ENCODE measurements at regions not wholly inside any gene's neighbourhood (a gene's known extent, or its start where the extent isn't known, plus 50 kb on each side); places are given as distances from the start of the nearest gene placed in this dataset.
"Not testable (repeated sequence)": the region's sequence is repeated elsewhere in the genome, so short reads cannot be mapped to it uniquely, and the experiment has no call there.

DNA sequence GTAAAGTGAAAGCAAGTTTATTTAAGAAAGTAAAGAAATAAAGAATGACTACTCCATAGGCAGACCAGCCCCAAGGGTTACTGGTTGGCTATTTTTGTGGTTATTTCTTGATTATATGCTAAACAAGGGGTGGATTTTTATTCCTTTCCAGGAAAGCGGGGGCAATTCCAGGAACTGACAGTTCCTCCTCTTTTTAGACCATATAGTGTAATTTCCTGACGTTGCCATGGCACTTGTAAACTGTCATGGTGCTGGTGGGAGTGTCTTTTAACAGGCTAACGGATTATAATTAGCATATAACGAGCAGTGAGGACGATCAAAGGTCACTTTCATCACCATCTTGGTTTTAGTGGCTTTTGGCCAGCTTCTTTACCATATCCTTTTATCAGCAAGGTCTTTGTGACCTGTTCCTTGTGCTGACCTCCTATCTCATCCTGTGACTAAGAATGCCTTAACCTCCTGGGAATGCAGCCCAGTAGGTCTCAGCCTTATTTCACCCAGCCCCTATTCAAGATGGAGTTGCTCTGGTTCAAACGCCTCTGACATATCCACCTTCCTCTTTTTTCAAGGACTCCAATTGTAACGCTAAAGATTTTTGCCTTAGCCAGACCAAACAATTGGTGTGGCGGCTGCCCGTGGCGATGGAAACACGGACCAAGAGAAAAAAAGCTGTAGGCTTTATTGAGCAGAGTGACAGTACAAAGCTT is 103.8 kb downstream of the FAM72B start:
- not testable (repeated sequence) for H3K9ac ChIP-seq (ENCODE audit: low read depth in 1 of 2, low read length in 2 of 2); H3K27ac ChIP-seq (ENCODE audit: low read depth, low read length); H3K4me3 ChIP-seq (ENCODE audit: low read depth in 1 of 2, low read length in 2 of 2); H3K4me1 ChIP-seq (ENCODE audit: control insufficient read depth in 1 of 2, insufficient read depth in 2 of 2, low read length in 2 of 2); H3K9me3 ChIP-seq (ENCODE audit: control insufficient read depth in 1 of 2, low read length in 2 of 2); H3K36me3 ChIP-seq (ENCODE audit: control insufficient read depth in 1 of 2, insufficient read depth in 2 of 2, low read length in 2 of 2); H3K27me3 ChIP-seq (ENCODE audit: control insufficient read depth in 1 of 2, insufficient read depth in 2 of 2, low read length in 2 of 2)

DNA sequence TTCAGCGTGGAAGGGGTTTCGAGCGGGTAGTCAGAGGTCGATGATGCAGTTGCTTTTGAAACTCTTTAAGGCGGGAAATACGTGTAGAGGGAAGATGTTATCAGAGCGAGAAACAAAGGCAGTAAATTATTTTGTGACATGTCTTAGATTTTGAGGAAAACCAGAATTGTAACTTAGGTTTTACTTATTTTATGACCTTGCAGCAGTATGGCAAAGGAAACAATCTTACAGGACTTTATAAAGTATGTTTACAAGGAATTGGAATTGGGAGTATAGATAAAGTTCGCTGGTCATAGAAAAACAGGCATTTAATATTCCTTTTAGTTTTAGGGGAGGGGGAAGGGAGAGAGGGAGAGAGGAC is 103.3 kb downstream of the FAM72B start:
- not testable (repeated sequence) for H3K4me1 ChIP-seq (ENCODE audit: control insufficient read depth in 1 of 2, insufficient read depth in 2 of 2, low read length in 2 of 2); H3K27me3 ChIP-seq (ENCODE audit: control insufficient read depth in 1 of 2, insufficient read depth in 2 of 2, low read length in 2 of 2); H3K9me3 ChIP-seq (ENCODE audit: control insufficient read depth in 1 of 2, low read length in 2 of 2); H3K9ac ChIP-seq (ENCODE audit: low read depth in 1 of 2, low read length in 2 of 2); H3K4me3 ChIP-seq (ENCODE audit: low read depth in 1 of 2, low read length in 2 of 2); H3K36me3 ChIP-seq (ENCODE audit: control insufficient read depth in 1 of 2, insufficient read depth in 2 of 2, low read length in 2 of 2); H3K27ac ChIP-seq (ENCODE audit: low read depth, low read length)

DNA sequence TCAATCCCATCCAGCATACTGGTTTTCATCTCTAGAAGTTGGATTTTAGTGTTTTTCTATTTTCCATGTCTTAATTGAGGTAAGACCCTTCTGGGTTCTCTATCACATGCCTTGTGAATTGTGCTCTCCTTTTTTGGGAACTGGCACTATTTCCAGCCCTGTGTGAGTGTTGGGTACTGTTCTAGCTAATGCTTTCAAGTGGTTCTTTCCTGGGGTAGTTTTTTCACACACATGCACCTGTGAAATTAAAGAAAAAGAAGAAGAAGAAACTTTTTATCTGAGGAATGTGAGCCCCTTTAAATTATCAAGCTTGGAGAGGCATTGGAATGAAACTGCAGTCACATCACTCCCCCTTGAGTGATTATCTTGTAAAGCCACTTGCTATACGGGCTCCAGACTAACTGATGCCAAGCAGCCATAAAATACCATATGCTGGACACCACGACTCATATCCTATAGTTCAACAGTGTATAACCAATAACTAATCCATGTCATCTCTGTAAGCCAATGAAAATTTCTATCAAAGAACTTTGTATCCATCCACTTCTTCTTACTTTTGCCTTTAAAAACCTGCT is 102.4 kb downstream of the FAM72B start:
- not testable (repeated sequence) for H3K27me3 ChIP-seq (ENCODE audit: control insufficient read depth in 1 of 2, insufficient read depth in 2 of 2, low read length in 2 of 2); H3K36me3 ChIP-seq (ENCODE audit: control insufficient read depth in 1 of 2, insufficient read depth in 2 of 2, low read length in 2 of 2); H3K27ac ChIP-seq (ENCODE audit: low read depth, low read length); H3K9ac ChIP-seq (ENCODE audit: low read depth in 1 of 2, low read length in 2 of 2); H3K9me3 ChIP-seq (ENCODE audit: control insufficient read depth in 1 of 2, low read length in 2 of 2); H3K4me1 ChIP-seq (ENCODE audit: control insufficient read depth in 1 of 2, insufficient read depth in 2 of 2, low read length in 2 of 2); H3K4me3 ChIP-seq (ENCODE audit: low read depth in 1 of 2, low read length in 2 of 2)

- H3K27ac ChIP-seq (ENCODE audit: low read depth, low read length); H3K4me3 ChIP-seq (ENCODE audit: low read depth in 1 of 2, low read length in 2 of 2); H3K27me3 ChIP-seq (ENCODE audit: control insufficient read depth in 1 of 2, insufficient read depth in 2 of 2, low read length in 2 of 2); H3K36me3 ChIP-seq (ENCODE audit: control insufficient read depth in 1 of 2, insufficient read depth in 2 of 2, low read length in 2 of 2); H3K9me3 ChIP-seq (ENCODE audit: control insufficient read depth in 1 of 2, low read length in 2 of 2); H3K9ac ChIP-seq (ENCODE audit: low read depth in 1 of 2, low read length in 2 of 2); H3K4me1 ChIP-seq (ENCODE audit: control insufficient read depth in 1 of 2, insufficient read depth in 2 of 2, low read length in 2 of 2): not testable (repeated sequence)
Observed at GRCh38 chr1:121082995-121083394, 101.1 kb downstream of the FAM72B start.

- not testable (repeated sequence) for H3K27ac ChIP-seq (ENCODE audit: low read depth, low read length)
Observed at GRCh38 chr1:121086249-121086648, 97.9 kb downstream of the FAM72B start.

DNA sequence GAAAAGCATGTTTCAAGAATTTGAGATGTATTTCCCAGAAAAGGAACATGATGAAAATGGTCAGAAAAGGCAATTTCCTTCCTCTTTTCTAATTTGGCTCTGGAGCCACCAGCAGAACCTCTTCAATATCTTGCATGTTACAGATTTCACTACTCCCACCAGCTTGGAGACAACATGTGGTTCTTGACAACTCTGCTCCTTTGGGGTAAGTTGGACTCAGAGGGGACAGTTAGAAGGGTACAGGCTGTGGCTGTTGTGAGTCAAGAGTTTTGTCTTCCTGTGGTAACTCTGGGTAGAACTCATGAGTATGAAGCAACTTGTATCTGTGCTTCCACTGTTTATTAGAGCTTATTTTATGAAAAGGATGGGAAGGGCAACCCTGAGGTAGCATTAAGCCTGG is 96.9 kb downstream of the FAM72B start:
- not testable (repeated sequence) for H3K4me3 ChIP-seq (ENCODE audit: low read depth in 1 of 2, low read length in 2 of 2); H3K4me1 ChIP-seq (ENCODE audit: control insufficient read depth in 1 of 2, insufficient read depth in 2 of 2, low read length in 2 of 2)

More at GRCh38 chr1:121086249-121086648, 97.9 kb downstream of the FAM72B start:
- not testable (repeated sequence) for H3K4me1 ChIP-seq (ENCODE audit: control insufficient read depth in 1 of 2, insufficient read depth in 2 of 2, low read length in 2 of 2); H3K36me3 ChIP-seq (ENCODE audit: control insufficient read depth in 1 of 2, insufficient read depth in 2 of 2, low read length in 2 of 2); H3K27me3 ChIP-seq (ENCODE audit: control insufficient read depth in 1 of 2, insufficient read depth in 2 of 2, low read length in 2 of 2); H3K9ac ChIP-seq (ENCODE audit: low read depth in 1 of 2, low read length in 2 of 2); H3K4me3 ChIP-seq (ENCODE audit: low read depth in 1 of 2, low read length in 2 of 2); H3K9me3 ChIP-seq (ENCODE audit: control insufficient read depth in 1 of 2, low read length in 2 of 2)

DNA sequence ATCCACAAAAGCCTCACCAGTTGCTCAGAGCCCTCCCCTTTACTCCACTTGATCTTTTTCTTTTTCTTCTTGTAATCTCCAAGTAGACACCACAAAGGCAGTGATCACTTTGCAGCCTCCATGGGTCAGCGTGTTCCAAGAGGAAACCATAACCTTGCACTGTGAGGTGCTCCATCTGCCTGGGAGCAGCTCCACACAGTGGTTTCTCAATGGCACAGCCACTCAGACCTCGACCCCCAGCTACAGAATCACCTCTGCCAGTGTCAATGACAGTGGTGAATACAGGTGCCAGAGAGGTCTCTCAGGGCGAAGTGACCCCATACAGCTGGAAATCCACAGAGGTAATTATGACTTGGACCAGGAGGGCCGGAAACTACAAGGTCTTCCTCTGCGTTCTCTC is 95.6 kb downstream of the FAM72B start:
- H3K36me3 ChIP-seq (ENCODE audit: control insufficient read depth in 1 of 2, insufficient read depth in 2 of 2, low read length in 2 of 2); H3K9ac ChIP-seq (ENCODE audit: low read depth in 1 of 2, low read length in 2 of 2); H3K4me3 ChIP-seq (ENCODE audit: low read depth in 1 of 2, low read length in 2 of 2); H3K27me3 ChIP-seq (ENCODE audit: control insufficient read depth in 1 of 2, insufficient read depth in 2 of 2, low read length in 2 of 2); H3K27ac ChIP-seq (ENCODE audit: low read depth, low read length); H3K9me3 ChIP-seq (ENCODE audit: control insufficient read depth in 1 of 2, low read length in 2 of 2); H3K4me1 ChIP-seq (ENCODE audit: control insufficient read depth in 1 of 2, insufficient read depth in 2 of 2, low read length in 2 of 2): not testable (repeated sequence)

More for the DNA sequence above, 96.9 kb downstream of the FAM72B start:
- H3K9ac ChIP-seq (ENCODE audit: low read depth in 1 of 2, low read length in 2 of 2); H3K36me3 ChIP-seq (ENCODE audit: control insufficient read depth in 1 of 2, insufficient read depth in 2 of 2, low read length in 2 of 2); H3K9me3 ChIP-seq (ENCODE audit: control insufficient read depth in 1 of 2, low read length in 2 of 2); H3K27ac ChIP-seq (ENCODE audit: low read depth, low read length); H3K27me3 ChIP-seq (ENCODE audit: control insufficient read depth in 1 of 2, insufficient read depth in 2 of 2, low read length in 2 of 2): not testable (repeated sequence)

DNA sequence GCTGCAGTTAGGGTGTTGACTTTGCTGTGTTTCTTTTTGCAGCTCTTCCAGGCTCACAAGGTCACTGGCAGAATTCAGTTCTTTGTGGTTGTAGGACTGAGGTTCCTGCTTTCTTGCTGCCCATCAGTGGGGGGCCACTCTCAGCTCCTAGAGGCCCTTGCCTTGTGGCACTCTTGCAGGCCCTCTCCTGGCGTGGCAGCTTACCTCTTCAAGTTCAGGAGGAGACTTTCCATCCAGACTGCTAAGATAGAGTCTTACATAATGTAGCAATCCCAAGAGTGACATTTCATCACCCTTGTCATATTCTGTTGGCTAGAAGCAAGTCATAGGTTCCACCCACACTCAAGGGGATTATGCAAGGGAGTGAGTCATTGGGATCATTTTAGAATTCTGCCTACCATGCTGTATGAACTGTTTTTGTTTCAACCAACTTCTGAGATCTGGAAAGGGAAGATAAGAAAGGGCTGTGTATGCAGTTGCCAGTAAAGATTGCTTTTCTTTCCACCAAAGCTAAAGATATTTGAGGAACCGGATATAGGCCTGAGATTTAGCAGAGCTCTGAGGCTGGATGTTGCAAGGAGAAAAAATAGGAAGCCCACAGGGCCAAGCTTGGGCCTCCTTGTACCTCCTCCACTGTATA is 91.7 kb downstream of the FAM72B start:
- not testable (repeated sequence) for H3K9me3 ChIP-seq (ENCODE audit: control insufficient read depth in 1 of 2, low read length in 2 of 2); H3K9ac ChIP-seq (ENCODE audit: low read depth in 1 of 2, low read length in 2 of 2); H3K4me1 ChIP-seq (ENCODE audit: control insufficient read depth in 1 of 2, insufficient read depth in 2 of 2, low read length in 2 of 2); H3K27ac ChIP-seq (ENCODE audit: low read depth, low read length); H3K27me3 ChIP-seq (ENCODE audit: control insufficient read depth in 1 of 2, insufficient read depth in 2 of 2, low read length in 2 of 2); H3K36me3 ChIP-seq (ENCODE audit: control insufficient read depth in 1 of 2, insufficient read depth in 2 of 2, low read length in 2 of 2); H3K4me3 ChIP-seq (ENCODE audit: low read depth in 1 of 2, low read length in 2 of 2)

DNA sequence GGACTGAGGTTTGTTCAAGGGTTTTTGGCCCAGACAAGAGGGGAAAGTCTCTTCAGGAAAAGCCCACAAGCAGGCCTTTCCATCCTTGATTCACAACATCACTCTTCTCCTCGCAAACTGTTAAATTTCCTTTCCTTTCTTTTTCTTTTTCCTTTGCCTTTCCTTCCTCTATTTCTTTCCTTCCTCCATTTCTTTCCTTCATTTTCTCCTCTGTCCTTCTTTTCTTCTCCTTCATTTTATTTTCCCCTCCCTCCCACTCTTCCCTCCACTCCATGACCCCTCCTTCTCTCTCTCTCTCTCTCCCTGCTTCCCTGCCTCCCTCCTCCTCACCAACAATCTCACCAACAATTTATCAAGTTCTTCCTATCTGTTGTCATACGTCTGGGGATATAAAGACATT is 89.1 kb downstream of the FAM72B start:
- not testable (repeated sequence) for H3K9me3 ChIP-seq (ENCODE audit: control insufficient read depth in 1 of 2, low read length in 2 of 2); H3K36me3 ChIP-seq (ENCODE audit: control insufficient read depth in 1 of 2, insufficient read depth in 2 of 2, low read length in 2 of 2); H3K27me3 ChIP-seq (ENCODE audit: control insufficient read depth in 1 of 2, insufficient read depth in 2 of 2, low read length in 2 of 2); H3K9ac ChIP-seq (ENCODE audit: low read depth in 1 of 2, low read length in 2 of 2); H3K4me1 ChIP-seq (ENCODE audit: control insufficient read depth in 1 of 2, insufficient read depth in 2 of 2, low read length in 2 of 2); H3K4me3 ChIP-seq (ENCODE audit: low read depth in 1 of 2, low read length in 2 of 2); H3K27ac ChIP-seq (ENCODE audit: low read depth, low read length)

- not testable (repeated sequence) for H3K4me3 ChIP-seq (ENCODE audit: low read depth in 1 of 2, low read length in 2 of 2); H3K27ac ChIP-seq (ENCODE audit: low read depth, low read length); H3K4me1 ChIP-seq (ENCODE audit: control insufficient read depth in 1 of 2, insufficient read depth in 2 of 2, low read length in 2 of 2); H3K9ac ChIP-seq (ENCODE audit: low read depth in 1 of 2, low read length in 2 of 2); H3K9me3 ChIP-seq (ENCODE audit: control insufficient read depth in 1 of 2, low read length in 2 of 2); H3K27me3 ChIP-seq (ENCODE audit: control insufficient read depth in 1 of 2, insufficient read depth in 2 of 2, low read length in 2 of 2); H3K36me3 ChIP-seq (ENCODE audit: control insufficient read depth in 1 of 2, insufficient read depth in 2 of 2, low read length in 2 of 2)
Observed at GRCh38 chr1:121097127-121097866, 86.8 kb downstream of the FAM72B start.

Measured in duodenal mucosa (tissue), 2 donors.